Esophagus muscularis mucosa (tissue), 4 donors: ENCODE measurements at regions not wholly inside any gene's neighbourhood (a gene's known extent, or its start where the extent isn't known, plus 50 kb on each side); places are given as distances from the start of the nearest gene placed in this dataset.

Experiments used
- DNase-seq: peaks from one replicate; pipeline ENCODE4 v3.0.0-alpha.2; 2017; ENCODE audit errors: extremely low spot score
- H3K27ac ChIP-seq, 4 donors: fragments of 200-600 bp; sonication (generic); replicated peaks in 1 of 4; 1 replicate in 3 of 4; 2 replicates in 1 of 4; pipeline ENCODE4 v1.5.1; 2016 to 2019; ENCODE audit warnings: mild to moderate bottlenecking in 1 of 4
- H3K27me3 ChIP-seq, 4 donors: fragments of 200-600 bp; sonication (generic); one replicate each; pipeline versions ENCODE4 v1.5.1 to v1.6.0; 2016 to 2019
- H3K36me3 ChIP-seq, 4 donors: fragments of 200-600 bp; sonication (generic); one replicate each; pipeline ENCODE4 v1.5.1; 2016 to 2019
- H3K4me1 ChIP-seq, 4 donors: fragments of 200-600 bp; sonication (generic); one replicate each; pipeline ENCODE4 v1.5.1; 2016 to 2019
- H3K4me3 ChIP-seq, 4 donors: fragments of 200-600 bp; sonication (generic); 1 replicate in 2 of 4; 2 replicates in 2 of 4; pipeline ENCODE4 v1.5.1; 2016 to 2019; ENCODE audit warnings: mild to moderate bottlenecking in 4 of 4, moderate library complexity in 1 of 4
- H3K9me3 ChIP-seq, 4 donors: fragments of 200-600 bp; sonication (generic); 1 replicate in 3 of 4; 2 replicates in 1 of 4; pipeline ENCODE4 v1.5.1; 2016 to 2019
- CTCF ChIP-seq, 3 experiments: fragments of 200-600 bp in 2 of 3; fragments of 450-650 bp in 1 of 3; sonication (generic) in 2 of 3; IDR thresholded peaks; one replicate each; pipeline ENCODE4 v1.5.1; 2017 to 2019; ENCODE audit warnings: antibody characterized with exemption in 3 of 3, mild to moderate bottlenecking in 2 of 3, moderate library complexity in 1 of 3
- EP300 ChIP-seq: sonication (generic); formaldehyde crosslinking; IDR thresholded peaks from one replicate; pipeline ENCODE4 v1.6.1; 2017; ENCODE audit warnings: antibody characterized with exemption
- POLR2A ChIP-seq: fragments of 450-650 bp; IDR thresholded peaks from one replicate; pipeline ENCODE4 v1.6.1; 2017; ENCODE audit warnings: antibody characterized with exemption, moderate library complexity, mild to moderate bottlenecking, low read depth
- POLR2AphosphoS5 ChIP-seq, 2 donors: sonication (generic); formaldehyde crosslinking; IDR thresholded peaks; one replicate each; pipeline ENCODE4 v1.6.1; 2017; ENCODE audit warnings: antibody characterized with exemption in 2 of 2
- WGBS: methylation state at CpG from one replicate; pipeline ENCODE4 v1.1.5; 2018; 5-methylcytosine and 5-hydroxymethylcytosine counted together
- intact Hi-C: fragments of 100-400 bp; cut with DNase I; formaldehyde crosslinking; loops from one replicate; pipeline ENCODE4 v1.15.1; 2023

GRCh38 chr11:70865356-70865755 lies 387.0 kb downstream of the SHANK2 start:
- no peaks in the 10 kb centered on the region for H3K9me3 ChIP-seq
- 92% methylated on average over 10 of the region's 10 CpGs for WGBS
- intact Hi-C loops: no loop called here
- TF ChIP-seq POLR2AphosphoS5 (IDR thresholded peaks at IDR 0.05): no peak
- no peaks in the 10 kb centered on the region for H3K27me3 ChIP-seq
- no peak for DNase-seq
- no peak overlapping the region for H3K27ac ChIP-seq
- no peak overlapping the region for H3K4me3 ChIP-seq
- no peaks in the 10 kb centered on the region for H3K4me1 ChIP-seq
- H3K36me3 ChIP-seq: no peaks in the 10 kb centered on the region

- intact Hi-C loops: no loop called here
- Histone ChIP-seq H3K4me3 (no peak overlapping the region), H3K27ac (no peak overlapping the region), H3K4me1 (peaks cover 0 to 8% (median 7%) of the 10 kb centered on the region in 4 donors), H3K27me3 (no peaks in the 10 kb centered on the region), H3K36me3 (no peaks in the 10 kb centered on the region), H3K9me3 (no peaks in the 10 kb centered on the region)
- DNase-seq: no peak
- 93% methylated on average over 9 of the region's 9 CpGs for WGBS
- TF ChIP-seq CTCF (IDR thresholded peaks at IDR 0.05) (no peak), POLR2AphosphoS5 (IDR thresholded peaks at IDR 0.05) (no peak), EP300 (no peak), POLR2A (no peak)
These were observed 385.5 kb downstream of the SHANK2 start for GRCh38 chr11:70866834-70867233.

- TF ChIP-seq POLR2A: no peak
- no peak for TF ChIP-seq CTCF (IDR thresholded peaks at IDR 0.05)
- TF ChIP-seq EP300: no peak
- TF ChIP-seq POLR2AphosphoS5 (IDR thresholded peaks at IDR 0.05): no peak
- peaks cover 0 to 14% (median 13%) of the 10 kb centered on the region in 4 donors for H3K4me1 ChIP-seq
- intact Hi-C loops: no loop called here
- H3K36me3 ChIP-seq: no peaks in the 10 kb centered on the region
- H3K9me3 ChIP-seq: no peaks in the 10 kb centered on the region
- WGBS: 89% methylated on average over 25 of the region's 25 CpGs
- no peaks in the 10 kb centered on the region for H3K27me3 ChIP-seq
- H3K27ac ChIP-seq: no peak overlapping the region
- no peak for DNase-seq
- no peak overlapping the region for H3K4me3 ChIP-seq
These were observed 384.9 kb downstream of the SHANK2 start for GRCh38 chr11:70867281-70868047.

- H3K36me3 ChIP-seq: no peaks in the 10 kb centered on the region
- H3K4me1 ChIP-seq: peaks cover 0 to 24% (median 23%) of the 10 kb centered on the region in 4 donors
- H3K9me3 ChIP-seq: no peaks in the 10 kb centered on the region
- intact Hi-C loops: no loop called here
- H3K27me3 ChIP-seq: no peaks in the 10 kb centered on the region
- no peak overlapping the region for H3K4me3 ChIP-seq
- no peak overlapping the region for H3K27ac ChIP-seq
- WGBS: 85% methylated on average over 8 of the region's 8 CpGs
- TF ChIP-seq POLR2A (no peak), EP300 (no peak), POLR2AphosphoS5 (IDR thresholded peaks at IDR 0.05) (no peak), CTCF (IDR thresholded peaks at IDR 0.05) (no peak)
- no peak for DNase-seq
These were observed 384.0 kb downstream of the SHANK2 start for GRCh38 chr11:70868341-70868885.

GRCh38 chr11:70869054-70869453 lies 383.3 kb downstream of the SHANK2 start:
- no peak for TF ChIP-seq CTCF (IDR thresholded peaks at IDR 0.05)
- no peak for TF ChIP-seq EP300
- TF ChIP-seq POLR2A: no peak
- no peak for TF ChIP-seq POLR2AphosphoS5 (IDR thresholded peaks at IDR 0.05)
- DNase-seq: no peak
- intact Hi-C loops: no loop called here
- Histone ChIP-seq H3K9me3 (no peaks in the 10 kb centered on the region), H3K4me1 (peaks cover 0 to 24% (median 23%) of the 10 kb centered on the region in 4 donors), H3K36me3 (no peaks in the 10 kb centered on the region), H3K4me3 (no peak overlapping the region), H3K27ac (no peak overlapping the region), H3K27me3 (no peaks in the 10 kb centered on the region)
- WGBS: 79% methylated on average over 10 of the region's 10 CpGs
